ENCODE measurements at regions not wholly inside any gene's neighbourhood (a gene's known extent, or its start where the extent isn't known, plus 50 kb on each side); places are given as distances from the start of the nearest gene placed in this dataset.

DNA sequence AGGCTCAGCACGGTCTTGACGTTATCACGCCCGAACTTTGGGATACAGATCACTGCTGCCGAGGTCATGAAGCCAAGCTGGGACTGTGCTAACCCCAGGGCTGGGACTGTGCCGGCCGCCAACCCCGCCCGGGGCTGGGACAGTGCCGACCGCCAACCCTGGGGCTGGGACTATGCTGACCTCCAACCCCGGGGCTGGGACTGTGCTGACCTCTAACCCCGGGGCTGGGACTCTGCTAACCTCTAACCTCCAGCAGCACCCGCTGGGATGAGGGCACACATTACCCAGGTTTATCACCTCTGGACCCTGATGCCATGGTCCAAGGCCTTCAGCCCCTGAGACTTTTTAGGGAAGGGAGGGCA lies 129.7 kb downstream of the IGLL1 start:
- DNase-seq (ENCODE audit: low read depth in 1 of 2, low spot score in 2 of 2) (no peak), FAIRE-seq (no peak)
- Histone ChIP-seq H3K9ac (replicated peaks in 1 of 4; ENCODE audit: extremely low read depth in 1 of 4, low read depth in 3 of 4, low read length in 3 of 4) (no peak overlapping the region), H2BK5ac (ENCODE audit: low read depth, low read length) (no peak overlapping the region), H3K4me1 (replicated peaks in 1 of 4; ENCODE audit: control insufficient read depth in 3 of 4, insufficient read depth in 4 of 4, low read length in 3 of 4) (no peaks in the 10 kb centered on the region), H3K23ac (ENCODE audit: insufficient read length) (no peak overlapping the region), H3K23me2 (ENCODE audit: low read depth, low read length) (no peaks in the 10 kb centered on the region), H3K18ac (ENCODE audit: extremely low read depth, low read length) (no peak overlapping the region), H3K79me1 (ENCODE audit: low read depth, low read length) (no peaks in the 10 kb centered on the region), H3K56ac (replicated peaks; ENCODE audit: insufficient read length, low read depth, low read length) (no peak overlapping the region), H3K27ac (ENCODE audit: low read depth, low read length) (no peak overlapping the region), H4K8ac (ENCODE audit: extremely low read depth, insufficient read depth, low read length) (peak overlapping the region; percentile 51; the same call in 1 of the 2 replicates), H3K4me3 (ENCODE audit: extremely low read depth in 1 of 4, insufficient read depth in 2 of 4, low read depth in 3 of 4, low read length in 4 of 4) (no peak overlapping the region), H2AK5ac (ENCODE audit: low read depth, low read length) (no peak overlapping the region), H3K79me2 (ENCODE audit: control insufficient read depth in 1 of 2, insufficient read depth in 2 of 2, low read length in 2 of 2) (no peaks in the 10 kb centered on the region), H3K4me2 (ENCODE audit: insufficient read depth in 1 of 2, low read depth in 2 of 2, low read length in 2 of 2) (no peak overlapping the region), H4K91ac (replicated peaks; ENCODE audit: insufficient read length, low read length) (no peak overlapping the region), H3K36me3 (ENCODE audit: control insufficient read depth in 2 of 4, insufficient read depth in 4 of 4, low read length in 3 of 4) (no peaks in the 10 kb centered on the region), H2BK120ac (replicated peaks; ENCODE audit: low read depth, low read length) (no peak overlapping the region), H3K14ac (ENCODE audit: insufficient read length) (no peak overlapping the region), H3K4ac (replicated peaks; ENCODE audit: insufficient read length, low read depth, low read length) (no peak overlapping the region), H3K27me3 (replicated peaks in 1 of 4; ENCODE audit: control insufficient read depth in 3 of 4, extremely low read depth in 1 of 4, insufficient read depth in 3 of 4, low read length in 3 of 4) (no peaks in the 10 kb centered on the region), H2BK15ac (ENCODE audit: low read length) (no peak overlapping the region), H2BK12ac (ENCODE audit: low read depth, low read length) (no peak overlapping the region), H2BK20ac (ENCODE audit: low read length) (no peak overlapping the region), H3K9me3 (ENCODE audit: insufficient read depth in 2 of 2, low read depth in 1 of 2, low read length in 1 of 2) (peaks cover 3 to 7% of the 10 kb centered on the region in 2 experiments; a peak in 2 of 4 replicates), H4K5ac (ENCODE audit: insufficient read length, low read depth, low read length) (no peak overlapping the region), H4K20me1 (replicated peaks in 1 of 2; ENCODE audit: control insufficient read depth in 1 of 2, insufficient read depth in 2 of 2, low read length in 2 of 2) (no peaks in the 10 kb centered on the region), H2AFZ (ENCODE audit: low read length) (no peak overlapping the region)
- 94% methylated on average over 10 of the region's 14 CpGs; no CpG with 5 or more reads in 1 of the 2 experiments for WGBS, 2 experiments (ENCODE audit: extremely low coverage in 1 of 2, insufficient coverage in 1 of 2, insufficient read length in 1 of 2, insufficient replicate concordance in 2 of 2, low coverage in 1 of 2, low lambda C conversion rate in 2 of 2, missing lambda C conversion rate in 1 of 2)
- POLR2A ChIA-PET (ENCODE audit: partially characterized antibody): no interaction called here
- no peak for TF ChIP-seq EZH2 (IDR thresholded peaks at IDR 0.05; ENCODE audit: low read depth, low read length, severe bottlenecking)
- TF ChIP-seq EP300 (IDR thresholded peaks at IDR 0.05; ENCODE audit: borderline replicate concordance in 1 of 2, low read depth in 2 of 2, low read length in 2 of 2): no peak
- TF ChIP-seq, protein P1, sequence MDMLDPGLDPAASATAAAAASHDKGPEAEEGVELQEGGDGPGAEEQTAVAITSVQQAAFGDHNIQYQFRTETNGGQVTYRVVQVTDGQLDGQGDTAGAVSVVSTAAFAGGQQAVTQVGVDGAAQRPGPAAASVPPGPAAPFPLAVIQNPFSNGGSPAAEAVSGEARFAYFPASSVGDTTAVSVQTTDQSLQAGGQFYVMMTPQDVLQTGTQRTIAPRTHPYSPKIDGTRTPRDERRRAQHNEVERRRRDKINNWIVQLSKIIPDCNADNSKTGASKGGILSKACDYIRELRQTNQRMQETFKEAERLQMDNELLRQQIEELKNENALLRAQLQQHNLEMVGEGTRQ (IDR thresholded peaks at IDR 0.05; ENCODE audit: low read length): no peak
- no peak for TF ChIP-seq JUN (IDR thresholded peaks at IDR 0.05; ENCODE audit: low read depth, low read length)
- no peak for TF ChIP-seq GTF2F1 (IDR thresholded peaks at IDR 0.05; ENCODE audit: borderline replicate concordance, low read depth, low read length)
- no peak for TF ChIP-seq NANOG (IDR thresholded peaks at IDR 0.05; ENCODE audit: insufficient read depth, low read depth, low read length, poor library complexity, severe bottlenecking)
- CTCF ChIA-PET (ENCODE audit: partially characterized antibody): no interaction called here

All from H1 (cell line).